Neural cell (in vitro differentiated cells): ENCODE measurements at regions not wholly inside any gene's neighbourhood (a gene's known extent, or its start where the extent isn't known, plus 50 kb on each side); places are given as distances from the start of the nearest gene placed in this dataset.

Experiments
- H2AFZ ChIP-seq: fragments of 200-600, 300-800 bp; sonication (generic), shearing (Covaris generic); 2 replicates; pipeline ENCODE4 v1.6.0; 2014; ENCODE audit warnings: low read depth, mild to moderate bottlenecking, antibody characterized with exemption, low read length, moderate library complexity
- H3F3A ChIP-seq: fragments of 200-600 bp; shearing (Covaris generic); 2 replicates; pipeline ENCODE4 v1.6.1; 2016; ENCODE audit warnings: mild to moderate bottlenecking, moderate library complexity, mixed read lengths, antibody characterized with exemption, low read length; ENCODE audit not compliant: insufficient read depth, poor library complexity, severe bottlenecking
- H3K27ac ChIP-seq: fragments of 200-600, 300-800 bp; sonication (generic), shearing (Covaris generic); 2 replicates; pipeline ENCODE4 v1.5.1; 2014; ENCODE audit warnings: mild to moderate bottlenecking, low read length, moderate library complexity
- H3K27me3 ChIP-seq: fragments of 300-800, 200-600 bp; sonication (generic), shearing (Covaris generic); 2 replicates; pipeline ENCODE4 v1.6.0; 2014; ENCODE audit warnings: mild to moderate bottlenecking, low read depth, low read length, moderate library complexity; ENCODE audit not compliant: insufficient read depth
- H3K36me3 ChIP-seq: fragments of 300-800, 200-600 bp; sonication (generic), shearing (Covaris generic); 2 replicates; pipeline ENCODE4 v1.5.1; 2014; ENCODE audit warnings: mild to moderate bottlenecking, antibody characterized with exemption, low read length, moderate library complexity; ENCODE audit not compliant: insufficient read depth
- H3K4me2 ChIP-seq: fragments of 300-800, 200-600 bp; sonication (generic), shearing (Covaris generic); 2 replicates; pipeline ENCODE4 v1.6.0; 2014; ENCODE audit warnings: mild to moderate bottlenecking, low read length
- H3K4me3 ChIP-seq: fragments of 300-800, 200-600 bp; sonication (generic), shearing (Covaris generic); 2 replicates; pipeline ENCODE4 v1.5.1; 2014; ENCODE audit warnings: mild to moderate bottlenecking, low read length, moderate library complexity
- H3K79me2 ChIP-seq: fragments of 200-600 bp; shearing (Covaris generic); replicated peaks from 2 replicates; pipeline ENCODE4 v1.6.0; 2014; ENCODE audit warnings: mild to moderate bottlenecking, low read length, moderate library complexity; ENCODE audit not compliant: insufficient read depth
- H3K9ac ChIP-seq: fragments of 300-800, 200-600 bp; sonication (generic), shearing (Covaris generic); 2 replicates; pipeline ENCODE4 v1.6.1; 2016; ENCODE audit warnings: mild to moderate bottlenecking, low read length, mixed read lengths
- H3K9me2 ChIP-seq: fragments of 200-600 bp; shearing (Covaris generic); 2 replicates; pipeline ENCODE4 v1.6.1; 2016; ENCODE audit warnings: mild to moderate bottlenecking, low read length, mixed read lengths; ENCODE audit not compliant: insufficient read depth
- H3K9me3 ChIP-seq: fragments of 200-600, 300-800 bp; sonication (generic), shearing (Covaris generic); 2 replicates; pipeline ENCODE4 v1.6.1; 2016; ENCODE audit warnings: mild to moderate bottlenecking, mixed run types, low read length, moderate library complexity, mixed read lengths
- H4K20me1 ChIP-seq: fragments of 200-600 bp; shearing (Covaris generic); 2 replicates; pipeline ENCODE4 v1.6.1; 2016; ENCODE audit warnings: mild to moderate bottlenecking, mixed run types; ENCODE audit not compliant: insufficient read depth
- EP300 ChIP-seq: fragments of 450-650 bp; conservative IDR thresholded peaks from 2 replicates; pipeline ENCODE4 v1.6.1; 2014; ENCODE audit warnings: antibody characterized with exemption, mild to moderate bottlenecking, moderate library complexity; ENCODE audit not compliant: poor library complexity, severe bottlenecking
- EZH2 ChIP-seq: fragments of 200-600, 300-800 bp; shearing (Covaris generic), sonication (generic); IDR thresholded peaks from 2 replicates; pipeline ENCODE4 v1.6.1; 2014; ENCODE audit warnings: antibody characterized with exemption, low read length, borderline replicate concordance, mild to moderate bottlenecking; ENCODE audit not compliant: insufficient read depth, poor library complexity, severe bottlenecking
- MXI1 ChIP-seq: fragments of 450-650 bp; conservative IDR thresholded peaks from 2 replicates; pipeline ENCODE4 v1.6.1; 2014; ENCODE audit warnings: antibody characterized with exemption, mild to moderate bottlenecking; ENCODE audit not compliant: poor library complexity, severe bottlenecking
- POLR2AphosphoS5 ChIP-seq: IDR thresholded peaks from 2 replicates; pipeline ENCODE4 v1.6.1; 2012
- RAD21 ChIP-seq: fragments of 450-650 bp; conservative IDR thresholded peaks from 2 replicates; pipeline ENCODE4 v1.6.1; 2014; ENCODE audit warnings: antibody characterized with exemption, mild to moderate bottlenecking, moderate library complexity
- SMC3 ChIP-seq: fragments of 450-650 bp; conservative IDR thresholded peaks from 2 replicates; pipeline ENCODE4 v1.6.1; 2014; ENCODE audit warnings: antibody characterized with exemption, mild to moderate bottlenecking, moderate library complexity; ENCODE audit not compliant: poor library complexity
- TAF1 ChIP-seq: IDR thresholded peaks from 2 replicates; pipeline ENCODE4 v1.6.1; 2012; ENCODE audit warnings: low read depth
- TF ChIP-seq, protein P1 (sequence below): fragments of 450-650 bp; IDR thresholded peaks from 2 replicates; pipeline ENCODE4 v1.5.1; 2014; ENCODE audit warnings: antibody characterized with exemption, mild to moderate bottlenecking, moderate library complexity; ENCODE audit not compliant: poor library complexity, severe bottlenecking
- TF ChIP-seq, protein P2 (sequence below): IDR thresholded peaks from 2 replicates; pipeline ENCODE4 v1.6.1; 2012; ENCODE audit warnings: borderline replicate concordance

DNA sequence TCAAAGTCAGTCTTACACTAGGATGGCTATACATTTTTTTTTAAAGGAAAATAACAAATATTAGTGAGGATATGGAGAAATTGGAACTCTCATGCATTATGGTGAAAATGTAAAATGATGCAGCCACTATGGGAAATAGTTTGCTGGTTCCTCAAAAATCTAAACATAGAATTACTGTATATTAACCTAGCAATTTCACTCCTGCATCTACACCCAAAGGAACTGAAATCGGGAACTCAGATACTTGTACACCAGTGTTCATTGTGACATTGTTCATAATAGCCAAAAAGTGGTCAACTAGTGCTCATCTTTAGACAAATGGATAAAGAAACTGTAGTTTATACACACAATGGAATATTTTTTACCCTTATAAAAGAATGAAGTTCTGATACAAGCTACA, 110.7 kb downstream of the UTRN start:
- H3K36me3 ChIP-seq: no peaks in the 10 kb centered on the region
- H2AFZ ChIP-seq: no peak overlapping the region
- H3K9ac ChIP-seq: no peak overlapping the region
- TF ChIP-seq, protein P1, sequence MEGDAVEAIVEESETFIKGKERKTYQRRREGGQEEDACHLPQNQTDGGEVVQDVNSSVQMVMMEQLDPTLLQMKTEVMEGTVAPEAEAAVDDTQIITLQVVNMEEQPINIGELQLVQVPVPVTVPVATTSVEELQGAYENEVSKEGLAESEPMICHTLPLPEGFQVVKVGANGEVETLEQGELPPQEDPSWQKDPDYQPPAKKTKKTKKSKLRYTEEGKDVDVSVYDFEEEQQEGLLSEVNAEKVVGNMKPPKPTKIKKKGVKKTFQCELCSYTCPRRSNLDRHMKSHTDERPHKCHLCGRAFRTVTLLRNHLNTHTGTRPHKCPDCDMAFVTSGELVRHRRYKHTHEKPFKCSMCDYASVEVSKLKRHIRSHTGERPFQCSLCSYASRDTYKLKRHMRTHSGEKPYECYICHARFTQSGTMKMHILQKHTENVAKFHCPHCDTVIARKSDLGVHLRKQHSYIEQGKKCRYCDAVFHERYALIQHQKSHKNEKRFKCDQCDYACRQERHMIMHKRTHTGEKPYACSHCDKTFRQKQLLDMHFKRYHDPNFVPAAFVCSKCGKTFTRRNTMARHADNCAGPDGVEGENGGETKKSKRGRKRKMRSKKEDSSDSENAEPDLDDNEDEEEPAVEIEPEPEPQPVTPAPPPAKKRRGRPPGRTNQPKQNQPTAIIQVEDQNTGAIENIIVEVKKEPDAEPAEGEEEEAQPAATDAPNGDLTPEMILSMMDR: no peak
- TF ChIP-seq SMC3 (no peak), EP300 (no peak), MXI1 (no peak), POLR2AphosphoS5 (no peak), TAF1 (no peak), RAD21 (no peak), EZH2 (no peak)
- TF ChIP-seq, protein P2, sequence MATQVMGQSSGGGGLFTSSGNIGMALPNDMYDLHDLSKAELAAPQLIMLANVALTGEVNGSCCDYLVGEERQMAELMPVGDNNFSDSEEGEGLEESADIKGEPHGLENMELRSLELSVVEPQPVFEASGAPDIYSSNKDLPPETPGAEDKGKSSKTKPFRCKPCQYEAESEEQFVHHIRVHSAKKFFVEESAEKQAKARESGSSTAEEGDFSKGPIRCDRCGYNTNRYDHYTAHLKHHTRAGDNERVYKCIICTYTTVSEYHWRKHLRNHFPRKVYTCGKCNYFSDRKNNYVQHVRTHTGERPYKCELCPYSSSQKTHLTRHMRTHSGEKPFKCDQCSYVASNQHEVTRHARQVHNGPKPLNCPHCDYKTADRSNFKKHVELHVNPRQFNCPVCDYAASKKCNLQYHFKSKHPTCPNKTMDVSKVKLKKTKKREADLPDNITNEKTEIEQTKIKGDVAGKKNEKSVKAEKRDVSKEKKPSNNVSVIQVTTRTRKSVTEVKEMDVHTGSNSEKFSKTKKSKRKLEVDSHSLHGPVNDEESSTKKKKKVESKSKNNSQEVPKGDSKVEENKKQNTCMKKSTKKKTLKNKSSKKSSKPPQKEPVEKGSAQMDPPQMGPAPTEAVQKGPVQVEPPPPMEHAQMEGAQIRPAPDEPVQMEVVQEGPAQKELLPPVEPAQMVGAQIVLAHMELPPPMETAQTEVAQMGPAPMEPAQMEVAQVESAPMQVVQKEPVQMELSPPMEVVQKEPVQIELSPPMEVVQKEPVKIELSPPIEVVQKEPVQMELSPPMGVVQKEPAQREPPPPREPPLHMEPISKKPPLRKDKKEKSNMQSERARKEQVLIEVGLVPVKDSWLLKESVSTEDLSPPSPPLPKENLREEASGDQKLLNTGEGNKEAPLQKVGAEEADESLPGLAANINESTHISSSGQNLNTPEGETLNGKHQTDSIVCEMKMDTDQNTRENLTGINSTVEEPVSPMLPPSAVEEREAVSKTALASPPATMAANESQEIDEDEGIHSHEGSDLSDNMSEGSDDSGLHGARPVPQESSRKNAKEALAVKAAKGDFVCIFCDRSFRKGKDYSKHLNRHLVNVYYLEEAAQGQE: no peak
- no peak overlapping the region for H3K27ac ChIP-seq
- no peaks in the 10 kb centered on the region for H3F3A ChIP-seq
- no peaks in the 10 kb centered on the region for H3K79me2 ChIP-seq
- no peaks in the 10 kb centered on the region for H4K20me1 ChIP-seq
- no peaks in the 10 kb centered on the region for H3K27me3 ChIP-seq
- H3K4me2 ChIP-seq: no peak overlapping the region
- H3K4me3 ChIP-seq: no peak overlapping the region
- H3K9me3 ChIP-seq: no peaks in the 10 kb centered on the region
- no peaks in the 10 kb centered on the region for H3K9me2 ChIP-seq

DNA sequence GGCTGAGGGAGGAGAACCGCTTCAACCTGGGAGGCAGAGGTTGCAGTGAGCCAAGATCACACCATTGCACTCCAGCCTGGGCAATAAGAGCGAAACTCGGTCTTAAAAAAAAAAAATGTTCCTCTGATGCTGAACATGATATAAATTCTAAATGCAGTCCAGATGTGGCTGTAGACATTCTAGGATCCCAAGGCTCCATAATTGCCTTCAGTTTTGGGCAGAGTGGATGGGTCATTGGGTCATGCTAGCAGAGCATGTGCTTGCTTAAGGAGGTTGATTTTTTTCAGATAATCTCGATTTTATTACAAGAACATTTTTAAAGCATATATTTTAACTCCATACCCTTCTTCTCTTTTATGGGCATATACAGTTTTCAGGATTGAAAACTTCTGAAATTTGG, 112.0 kb downstream of the UTRN start:
- H3K79me2 ChIP-seq: no peaks in the 10 kb centered on the region
- no peak overlapping the region for H3K4me2 ChIP-seq
- H3K4me3 ChIP-seq: no peak overlapping the region
- no peaks in the 10 kb centered on the region for H3K27me3 ChIP-seq
- H4K20me1 ChIP-seq: no peaks in the 10 kb centered on the region
- no peak overlapping the region for H2AFZ ChIP-seq
- H3F3A ChIP-seq: no peaks in the 10 kb centered on the region
- no peak overlapping the region for H3K9ac ChIP-seq
- H3K27ac ChIP-seq: no peak overlapping the region
- TF ChIP-seq RAD21: no peak
- no peak for TF ChIP-seq POLR2AphosphoS5
- no peak for TF ChIP-seq MXI1
- no peak for TF ChIP-seq SMC3
- no peak for TF ChIP-seq TAF1
- TF ChIP-seq, protein P1: no peak
- no peak for TF ChIP-seq EP300
- TF ChIP-seq, protein P2: no peak
- no peak for TF ChIP-seq EZH2
- H3K36me3 ChIP-seq: no peaks in the 10 kb centered on the region
- H3K9me3 ChIP-seq: no peaks in the 10 kb centered on the region
- H3K9me2 ChIP-seq: no peaks in the 10 kb centered on the region
